ENCODE measurements at regions not wholly inside any gene's neighbourhood (a gene's known extent, or its start where the extent isn't known, plus 50 kb on each side); places are given as distances from the start of the nearest gene placed in this dataset.

GRCh38 chr1:214920337-214920736, 162.2 kb upstream of the KCNK2 start:
- POLR2A ChIA-PET: no interaction called here
- CTCF ChIA-PET: no interaction called here

GRCh38 chr1:214923278-214923915, 159.1 kb upstream of the KCNK2 start:
- ChIA-PET CTCF (no interaction called here), POLR2A (no interaction called here)

GRCh38 chr1:214927796-214928195, 154.7 kb upstream of the KCNK2 start:
- ChIA-PET POLR2A (no interaction called here), CTCF (no interaction called here)

- CTCF ChIA-PET: no interaction called here
- POLR2A ChIA-PET: no interaction called here
These were observed 154.0 kb upstream of the KCNK2 start for GRCh38 chr1:214928574-214928973.

- ChIA-PET POLR2A (no interaction called here), CTCF (no interaction called here)
These were observed 149.2 kb upstream of the KCNK2 start for GRCh38 chr1:214933375-214933774.

GRCh38 chr1:214934045-214934444, 148.5 kb upstream of the KCNK2 start:
- CTCF ChIA-PET: no interaction called here
- POLR2A ChIA-PET: no interaction called here

GRCh38 chr1:214935258-214935657, 147.3 kb upstream of the KCNK2 start:
- CTCF ChIA-PET: no interaction called here
- POLR2A ChIA-PET: no interaction called here

GRCh38 chr1:214939180-214939579, 143.4 kb upstream of the KCNK2 start:
- POLR2A ChIA-PET: no interaction called here
- CTCF ChIA-PET: no interaction called here

GRCh38 chr1:214941061-214941460, 141.5 kb upstream of the KCNK2 start:
- CTCF ChIA-PET: no interaction called here
- POLR2A ChIA-PET: no interaction called here

- POLR2A ChIA-PET: no interaction called here
- CTCF ChIA-PET: no interaction called here
These were observed 139.5 kb upstream of the KCNK2 start for GRCh38 chr1:214943054-214943453.

GRCh38 chr1:214946615-214947014, 135.9 kb upstream of the KCNK2 start:
- POLR2A ChIA-PET: no interaction called here
- CTCF ChIA-PET: no interaction called here

GRCh38 chr1:214952648-214953047, 129.9 kb upstream of the KCNK2 start:
- CTCF ChIA-PET: no interaction called here
- POLR2A ChIA-PET: no interaction called here

- CTCF ChIA-PET: interaction anchor here (0.5 kb wide), 1 partner anchor 901 kb away, joined by 7 read pairs; no protein-coding TSS in a partner anchor
- POLR2A ChIA-PET: no interaction called here
These were observed 128.5 kb upstream of the KCNK2 start for GRCh38 chr1:214953901-214954616.

GRCh38 chr1:214954617-214954949, 128.0 kb upstream of the KCNK2 start:
- CTCF ChIA-PET: interaction anchor here (0.5 kb wide), 1 partner anchor 901 kb away, joined by 7 read pairs; no protein-coding TSS in a partner anchor
- POLR2A ChIA-PET: no interaction called here

GRCh38 chr1:214957330-214958137, 125.0 kb upstream of the KCNK2 start:
- CTCF ChIA-PET: no interaction called here

GRCh38 chr1:214958486-214958885, 124.1 kb upstream of the KCNK2 start:
- ChIA-PET CTCF (no interaction called here), POLR2A (no interaction called here)

More at GRCh38 chr1:214957330-214958137, 125.0 kb upstream of the KCNK2 start:
- POLR2A ChIA-PET: no interaction called here

- CTCF ChIA-PET: no interaction called here
- POLR2A ChIA-PET: no interaction called here
These were observed 116.2 kb upstream of the KCNK2 start for GRCh38 chr1:214966346-214966745.

GRCh38 chr1:214967865-214968575, 114.5 kb upstream of the KCNK2 start:
- POLR2A ChIA-PET: no interaction called here
- CTCF ChIA-PET: no interaction called here

- CTCF ChIA-PET: no interaction called here
- POLR2A ChIA-PET: no interaction called here
These were observed 112.5 kb upstream of the KCNK2 start for GRCh38 chr1:214970016-214970415.

GRCh38 chr1:214971071-214971470, 111.5 kb upstream of the KCNK2 start:
- CTCF ChIA-PET: no interaction called here
- POLR2A ChIA-PET: no interaction called here

GRCh38 chr1:214974002-214974401, 108.5 kb upstream of the KCNK2 start:
- ChIA-PET CTCF (no interaction called here), POLR2A (no interaction called here)
